H1 (cell line): ENCODE measurements at regions not wholly inside any gene's neighbourhood (a gene's known extent, or its start where the extent isn't known, plus 50 kb on each side); places are given as distances from the start of the nearest gene placed in this dataset.
A peak's percentile ranks its signal among the peaks of the same experiment; 100 is the strongest.

Experiments used
- CTCF ChIA-PET: fragments of 300-600 bp; sonication (Branson Sonifier 250); formaldehyde crosslinking; loops from one replicate; lab custom pipeline; 2021; ENCODE audit not compliant: partially characterized antibody; lab: Charles Lee
- POLR2A ChIA-PET: fragments of 300-600 bp; sonication (Branson Sonifier 250); formaldehyde crosslinking; loops from one replicate; lab custom pipeline; 2021; ENCODE audit warnings: inconsistent platforms; ENCODE audit not compliant: partially characterized antibody; lab: Charles Lee
- DNase-seq, 2 experiments: peaks; one replicate each; pipeline versions ENCODE4 v3.0.0 to v3.0.0-alpha.2; 2010 to 2022; ENCODE audit warnings: low spot score in 2 of 2, low read depth in 1 of 2, mixed read lengths in 1 of 2
- FAIRE-seq: peaks from 2 replicates; lab custom pipeline; 2011; peaks lifted over from hg19 to GRCh38; lab: Jason Lieb, UNC
- H2AFZ ChIP-seq: 2 replicates; pipeline ENCODE4 v1.8.1; 2012; ENCODE audit warnings: low read length, inconsistent platforms
- H2AK5ac ChIP-seq: 2 replicates; pipeline ENCODE4 v1.6.1; 2013; ENCODE audit warnings: low read depth, low read length
- H2BK120ac ChIP-seq: replicated peaks from 2 replicates; pipeline ENCODE3; 2013; ENCODE audit warnings: low read depth, low read length, inconsistent platforms
- H2BK12ac ChIP-seq: 2 replicates; pipeline ENCODE4 v1.6.1; 2013; ENCODE audit warnings: low read depth, low read length
- H2BK15ac ChIP-seq: 2 replicates; pipeline ENCODE4 v1.6.1; 2013; ENCODE audit warnings: low read length
- H2BK20ac ChIP-seq: 2 replicates; pipeline ENCODE4 v1.6.1; 2013; ENCODE audit warnings: low read length
- H2BK5ac ChIP-seq: 2 replicates; pipeline ENCODE4 v1.6.1; 2013; ENCODE audit warnings: low read depth, low read length
- H3K14ac ChIP-seq: 2 replicates; pipeline ENCODE4 v1.6.1; 2013; ENCODE audit warnings: inconsistent platforms; ENCODE audit not compliant: insufficient read length
- H3K18ac ChIP-seq: 2 replicates; pipeline ENCODE4 v1.6.1; 2013; ENCODE audit warnings: low read length; ENCODE audit errors: extremely low read depth
- H3K23ac ChIP-seq: 2 replicates; pipeline ENCODE4 v1.6.1; 2013; ENCODE audit warnings: inconsistent platforms; ENCODE audit not compliant: insufficient read length
- H3K23me2 ChIP-seq: 2 replicates; pipeline ENCODE4 v1.6.1; 2013; ENCODE audit warnings: low read depth, low read length
- H3K27ac ChIP-seq: 2 replicates; pipeline ENCODE4 v1.6.1; 2011; ENCODE audit warnings: low read depth, low read length, inconsistent platforms
- H3K27me3 ChIP-seq, 4 experiments: replicated peaks in 1 of 4; 1 replicate in 1 of 4; 2 replicates in 3 of 4; pipeline versions ENCODE4 v1.6.1 to v1.8.1; 2011 to 2013; ENCODE audit warnings: low read length in 3 of 4, mild to moderate bottlenecking in 3 of 4, inconsistent platforms in 2 of 4, mixed read lengths in 2 of 4, moderate library complexity in 1 of 4; ENCODE audit not compliant: control insufficient read depth in 3 of 4, insufficient read depth in 3 of 4; ENCODE audit errors: extremely low read depth in 1 of 4
- H3K36me3 ChIP-seq, 4 experiments: 2 replicates each; pipeline versions ENCODE4 v1.6.1 to v1.8.1; 2011 to 2013; ENCODE audit warnings: mild to moderate bottlenecking in 4 of 4, low read length in 3 of 4, moderate library complexity in 2 of 4, control low read depth in 1 of 4, inconsistent platforms in 1 of 4; ENCODE audit not compliant: insufficient read depth in 4 of 4, control insufficient read depth in 2 of 4
- H3K4ac ChIP-seq: replicated peaks from 2 replicates; pipeline ENCODE3; 2013; ENCODE audit warnings: low read length, low read depth, mixed read lengths, inconsistent platforms; ENCODE audit not compliant: insufficient read length
- H3K4me1 ChIP-seq, 4 experiments: replicated peaks in 1 of 4; 1 replicate in 1 of 4; 2 replicates in 3 of 4; pipeline versions ENCODE4 v1.6.1 to v1.8.1; 2011 to 2013; ENCODE audit warnings: low read length in 3 of 4, inconsistent platforms in 2 of 4, mixed read lengths in 1 of 4; ENCODE audit not compliant: insufficient read depth in 4 of 4, control insufficient read depth in 3 of 4
- H3K4me2 ChIP-seq, 2 experiments: 2 replicates each; pipeline versions ENCODE4 v1.6.1 to v1.8.1; 2011 to 2013; ENCODE audit warnings: low read depth in 2 of 2, low read length in 2 of 2, control low read depth in 1 of 2, inconsistent platforms in 1 of 2, mild to moderate bottlenecking in 1 of 2; ENCODE audit not compliant: insufficient read depth in 1 of 2
- H3K4me3 ChIP-seq, 4 experiments: fragments of 200-600, 300-600 bp in 1 of 4; sonication (generic), shearing (Covaris generic), sonication (Bioruptor Twin) in 1 of 4; 2 replicates each; pipeline versions ENCODE4 v1.5.1 to v1.8.1; 2011 to 2016; ENCODE audit warnings: low read length in 4 of 4, low read depth in 3 of 4, control low read depth in 2 of 4, inconsistent platforms in 2 of 4, mild to moderate bottlenecking in 2 of 4, mixed read lengths in 1 of 4, moderate library complexity in 1 of 4; ENCODE audit not compliant: insufficient read depth in 2 of 4; ENCODE audit errors: extremely low read depth in 1 of 4
- H3K56ac ChIP-seq: replicated peaks from 2 replicates; pipeline ENCODE3; 2013; ENCODE audit warnings: low read depth, mild to moderate bottlenecking, mixed read lengths, low read length, inconsistent platforms; ENCODE audit not compliant: insufficient read length
- H3K79me1 ChIP-seq: 2 replicates; pipeline ENCODE4 v1.6.1; 2013; ENCODE audit warnings: low read depth, low read length, control low read depth
- H3K79me2 ChIP-seq, 2 experiments: 2 replicates each; pipeline versions ENCODE4 v1.6.1 to v1.8.1; 2012 to 2013; ENCODE audit warnings: low read length in 2 of 2, mild to moderate bottlenecking in 2 of 2, inconsistent platforms in 1 of 2; ENCODE audit not compliant: insufficient read depth in 2 of 2, control insufficient read depth in 1 of 2
- H3K9ac ChIP-seq, 4 experiments: replicated peaks in 1 of 4; 1 replicate in 1 of 4; 2 replicates in 3 of 4; pipeline versions ENCODE4 v1.6.1 to v1.8.1; 2011 to 2013; ENCODE audit warnings: low read depth in 3 of 4, low read length in 3 of 4, control low read depth in 2 of 4, mild to moderate bottlenecking in 2 of 4, moderate library complexity in 2 of 4, inconsistent platforms in 1 of 4; ENCODE audit errors: extremely low read depth in 1 of 4
- H3K9me3 ChIP-seq, 2 experiments: 2 replicates each; pipeline versions ENCODE4 v1.6.1 to v1.8.1; 2012 to 2013; ENCODE audit warnings: mild to moderate bottlenecking in 2 of 2, moderate library complexity in 2 of 2, control low read depth in 1 of 2, inconsistent platforms in 1 of 2, low read depth in 1 of 2, low read length in 1 of 2, mixed read lengths in 1 of 2; ENCODE audit not compliant: insufficient read depth in 2 of 2
- H4K20me1 ChIP-seq, 2 experiments: replicated peaks in 1 of 2; 2 replicates each; pipeline versions ENCODE3 to v1.8.1; 2011 to 2013; ENCODE audit warnings: inconsistent platforms in 2 of 2, low read length in 2 of 2, mild to moderate bottlenecking in 1 of 2; ENCODE audit not compliant: insufficient read depth in 2 of 2, control insufficient read depth in 1 of 2
- H4K5ac ChIP-seq: 2 replicates; pipeline ENCODE4 v1.6.1; 2013; ENCODE audit warnings: low read length, low read depth, mixed read lengths, inconsistent platforms; ENCODE audit not compliant: insufficient read length
- H4K8ac ChIP-seq: 2 replicates; pipeline ENCODE4 v1.8.0; 2013; ENCODE audit warnings: mild to moderate bottlenecking, moderate library complexity, low read length, inconsistent platforms; ENCODE audit not compliant: insufficient read depth; ENCODE audit errors: extremely low read depth
- H4K91ac ChIP-seq: replicated peaks from 2 replicates; pipeline ENCODE3; 2013; ENCODE audit warnings: low read length, mixed read lengths, inconsistent platforms; ENCODE audit not compliant: insufficient read length
- CBX5 ChIP-seq: fragments of 300-800, 300-1000 bp; sonication (generic); IDR thresholded peaks from 2 replicates; pipeline ENCODE4 v1.7.1; 2016; ENCODE audit warnings: antibody characterized with exemption, low read length, low read depth
- MAX ChIP-seq: IDR thresholded peaks from 2 replicates; pipeline ENCODE4 v1.6.1; 2012; ENCODE audit warnings: inconsistent platforms
- WGBS, 2 experiments: shearing (Covaris generic) in 1 of 2; methylation state at CpG; one replicate each; pipeline versions ENCODE4 v1.1.6 to v1.1.7; 2013 to 2015; ENCODE audit warnings: low lambda C conversion rate in 2 of 2, mixed read lengths in 2 of 2, inconsistent platforms in 1 of 2, low coverage in 1 of 2, missing lambda C conversion rate in 1 of 2; ENCODE audit not compliant: insufficient replicate concordance in 2 of 2, insufficient coverage in 1 of 2, insufficient read length in 1 of 2; ENCODE audit errors: extremely low coverage in 1 of 2, missing lambda C conversion rate in 1 of 2; 5-methylcytosine and 5-hydroxymethylcytosine counted together

GRCh38 chr10:59068581-59069191, 107.8 kb upstream of the PHYHIPL start:
- Histone ChIP-seq H3K14ac (no peak overlapping the region), H3K9me3 (0 out of 4 replicates have a peak, but pooled peaks cover 0 to 2% of the 10 kb centered on the region in 2 experiments), H2BK12ac (no peak overlapping the region), H2BK20ac (no peak overlapping the region), H3K4me3 (no peak overlapping the region), H4K8ac (no peak overlapping the region), H3K4me2 (no peak overlapping the region), H2BK15ac (no peak overlapping the region), H3K36me3 (no peaks in the 10 kb centered on the region), H3K23ac (no peak overlapping the region), H2AK5ac (no peak overlapping the region), H3K23me2 (no peaks in the 10 kb centered on the region; the same call in 1 of the 2 replicates), H4K5ac (no peak overlapping the region), H2BK120ac (no peak overlapping the region), H2AFZ (peak overlapping the region; percentile 31; the same call in 1 of the 2 replicates), H3K79me1 (no peaks in the 10 kb centered on the region), H3K4ac (no peak overlapping the region), H3K56ac (no peak overlapping the region), H3K9ac (no peak overlapping the region), H4K20me1 (no peaks in the 10 kb centered on the region), H3K27me3 (peaks cover 0 to 2% (median 0%) of the 10 kb centered on the region in 4 experiments; a peak in 1 of 7 replicates), H3K18ac (no peak overlapping the region), H3K79me2 (no peaks in the 10 kb centered on the region), H3K4me1 (peaks cover 0 to 3% (median 2%) of the 10 kb centered on the region in 4 experiments; a peak in 2 of 7 replicates), H3K27ac (no peak overlapping the region), H2BK5ac (peak overlapping the region; percentile 7; the same call in 1 of the 2 replicates), H4K91ac (no peak overlapping the region)
- no peak for DNase-seq
- CTCF ChIA-PET, result interaction anchor here (0.6 to 2.3 kb wide), 2 partner anchors 13 to 58 kb away, joined by 4 to 10 read pairs; no protein-coding TSS in a partner anchor
- FAIRE-seq, result no peak
- POLR2A ChIA-PET, result interaction anchor here (0.8 kb wide), 1 partner anchor 9 kb away, joined by 3 read pairs; no protein-coding TSS in a partner anchor
- TF ChIP-seq MAX (no peak), CBX5 (no peak)
- 85% methylated on average over 5 of the region's 5 CpGs; no CpG with 5 or more reads in 1 of the 2 experiments for WGBS, 2 experiments
